DND-41 (cell line): ENCODE measurements at regions not wholly inside any gene's neighbourhood (a gene's known extent, or its start where the extent isn't known, plus 50 kb on each side); places are given as distances from the start of the nearest gene placed in this dataset.

ENCODE experiments used
- EZH2 ChIP-seq: IDR thresholded peaks from 3 replicates; pipeline ENCODE4 v1.6.1; 2012; ENCODE audit warnings: borderline replicate concordance, low read depth, mild to moderate bottlenecking, moderate library complexity, low read length, inconsistent platforms; ENCODE audit not compliant: severe bottlenecking
- TF ChIP-seq, protein P1 (sequence below): IDR thresholded peaks from 2 replicates; pipeline ENCODE4 v1.5.1; 2012; ENCODE audit warnings: borderline replicate concordance, low read length, moderate library complexity, mild to moderate bottlenecking; ENCODE audit not compliant: poor library complexity, severe bottlenecking; ENCODE audit errors: extremely low read depth

DNA sequence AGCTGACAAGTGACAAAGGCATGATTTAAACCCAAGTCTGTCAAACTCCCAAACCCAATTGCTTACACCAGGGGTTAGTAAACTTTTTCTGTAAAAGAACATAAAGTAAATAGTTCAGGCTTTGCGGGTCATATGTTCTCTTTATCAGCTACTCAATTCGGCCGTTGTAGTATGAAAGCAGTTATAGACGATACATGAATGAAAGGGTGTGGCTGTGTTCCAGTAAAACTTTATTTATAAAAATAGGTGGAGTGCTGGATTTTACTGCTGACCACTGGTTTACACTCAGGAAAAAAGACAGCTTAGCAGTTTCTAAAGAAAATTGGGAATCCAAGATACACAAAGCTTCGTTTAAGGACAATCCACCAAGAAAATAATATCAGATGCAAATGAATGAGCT is 124.3 kb upstream of the BCL9 start:
- TF ChIP-seq, protein P1, sequence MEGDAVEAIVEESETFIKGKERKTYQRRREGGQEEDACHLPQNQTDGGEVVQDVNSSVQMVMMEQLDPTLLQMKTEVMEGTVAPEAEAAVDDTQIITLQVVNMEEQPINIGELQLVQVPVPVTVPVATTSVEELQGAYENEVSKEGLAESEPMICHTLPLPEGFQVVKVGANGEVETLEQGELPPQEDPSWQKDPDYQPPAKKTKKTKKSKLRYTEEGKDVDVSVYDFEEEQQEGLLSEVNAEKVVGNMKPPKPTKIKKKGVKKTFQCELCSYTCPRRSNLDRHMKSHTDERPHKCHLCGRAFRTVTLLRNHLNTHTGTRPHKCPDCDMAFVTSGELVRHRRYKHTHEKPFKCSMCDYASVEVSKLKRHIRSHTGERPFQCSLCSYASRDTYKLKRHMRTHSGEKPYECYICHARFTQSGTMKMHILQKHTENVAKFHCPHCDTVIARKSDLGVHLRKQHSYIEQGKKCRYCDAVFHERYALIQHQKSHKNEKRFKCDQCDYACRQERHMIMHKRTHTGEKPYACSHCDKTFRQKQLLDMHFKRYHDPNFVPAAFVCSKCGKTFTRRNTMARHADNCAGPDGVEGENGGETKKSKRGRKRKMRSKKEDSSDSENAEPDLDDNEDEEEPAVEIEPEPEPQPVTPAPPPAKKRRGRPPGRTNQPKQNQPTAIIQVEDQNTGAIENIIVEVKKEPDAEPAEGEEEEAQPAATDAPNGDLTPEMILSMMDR: no peak
- no peak for TF ChIP-seq EZH2
